ENCODE measurements at regions not wholly inside any gene's neighbourhood (a gene's known extent, or its start where the extent isn't known, plus 50 kb on each side); places are given as distances from the start of the nearest gene placed in this dataset.
"Not testable (repeated sequence)": the region's sequence is repeated elsewhere in the genome, so short reads cannot be mapped to it uniquely, and the experiment has no call there.

GRCh38 chr1:585992-586391, 100.5 kb downstream of the OR4F16 start:
- H3K4me1 ChIP-seq (ENCODE audit: insufficient read depth); H3K27me3 Mint-ChIP-seq (ENCODE audit: insufficient read depth, low read depth, poor library complexity); H3K9me3 Mint-ChIP-seq; H3K36me3 Mint-ChIP-seq (ENCODE audit: low read depth); DNase-seq (ENCODE audit: low spot score); H4K20me1 ChIP-seq (replicated peaks; ENCODE audit: insufficient read depth); H2AFZ ChIP-seq; H3K9me2 ChIP-seq (ENCODE audit: insufficient read depth); ATAC-seq; H3K27ac Mint-ChIP-seq; H3K79me2 ChIP-seq (replicated peaks; ENCODE audit: insufficient read depth); H3K27ac ChIP-seq (ENCODE audit: low read depth); H3K27me3 ChIP-seq (ENCODE audit: insufficient read depth); H3K4me3 Mint-ChIP-seq; H3K4me1 Mint-ChIP-seq; H3K36me3 ChIP-seq (ENCODE audit: insufficient read depth); H3K4me3 ChIP-seq; H3F3A ChIP-seq (replicated peaks; ENCODE audit: low read depth); H3K4me2 ChIP-seq: not testable (repeated sequence)
- TF ChIP-seq, protein P1, sequence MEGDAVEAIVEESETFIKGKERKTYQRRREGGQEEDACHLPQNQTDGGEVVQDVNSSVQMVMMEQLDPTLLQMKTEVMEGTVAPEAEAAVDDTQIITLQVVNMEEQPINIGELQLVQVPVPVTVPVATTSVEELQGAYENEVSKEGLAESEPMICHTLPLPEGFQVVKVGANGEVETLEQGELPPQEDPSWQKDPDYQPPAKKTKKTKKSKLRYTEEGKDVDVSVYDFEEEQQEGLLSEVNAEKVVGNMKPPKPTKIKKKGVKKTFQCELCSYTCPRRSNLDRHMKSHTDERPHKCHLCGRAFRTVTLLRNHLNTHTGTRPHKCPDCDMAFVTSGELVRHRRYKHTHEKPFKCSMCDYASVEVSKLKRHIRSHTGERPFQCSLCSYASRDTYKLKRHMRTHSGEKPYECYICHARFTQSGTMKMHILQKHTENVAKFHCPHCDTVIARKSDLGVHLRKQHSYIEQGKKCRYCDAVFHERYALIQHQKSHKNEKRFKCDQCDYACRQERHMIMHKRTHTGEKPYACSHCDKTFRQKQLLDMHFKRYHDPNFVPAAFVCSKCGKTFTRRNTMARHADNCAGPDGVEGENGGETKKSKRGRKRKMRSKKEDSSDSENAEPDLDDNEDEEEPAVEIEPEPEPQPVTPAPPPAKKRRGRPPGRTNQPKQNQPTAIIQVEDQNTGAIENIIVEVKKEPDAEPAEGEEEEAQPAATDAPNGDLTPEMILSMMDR (conservative IDR thresholded peaks at IDR 0.05; ENCODE audit: low read depth in 2 of 2): peak in 1 of 2 experiments; percentile 52; a peak in 2 of 4 replicates

Measured in GM23338 (cell line).